HG02610 (cell line): ENCODE measurements at regions not wholly inside any gene's neighbourhood (a gene's known extent, or its start where the extent isn't known, plus 50 kb on each side); places are given as distances from the start of the nearest gene placed in this dataset.

Source experiments
- ATAC-seq: cut with Tn5 transposase; IDR thresholded peaks from one replicate; pipeline ENCODE4 v1.9.1; 2021; ENCODE audit warnings: mild to moderate bottlenecking, moderate library complexity; ENCODE audit not compliant: unreplicated experiment

- ATAC-seq: no peak
Observed at GRCh38 chr15:67892559-67893377, 52.9 kb upstream of the RNU6-1 start.

- ATAC-seq: no peak
Observed at GRCh38 chr15:67895237-67895636, 55.4 kb upstream of the RNU6-1 start.

DNA sequence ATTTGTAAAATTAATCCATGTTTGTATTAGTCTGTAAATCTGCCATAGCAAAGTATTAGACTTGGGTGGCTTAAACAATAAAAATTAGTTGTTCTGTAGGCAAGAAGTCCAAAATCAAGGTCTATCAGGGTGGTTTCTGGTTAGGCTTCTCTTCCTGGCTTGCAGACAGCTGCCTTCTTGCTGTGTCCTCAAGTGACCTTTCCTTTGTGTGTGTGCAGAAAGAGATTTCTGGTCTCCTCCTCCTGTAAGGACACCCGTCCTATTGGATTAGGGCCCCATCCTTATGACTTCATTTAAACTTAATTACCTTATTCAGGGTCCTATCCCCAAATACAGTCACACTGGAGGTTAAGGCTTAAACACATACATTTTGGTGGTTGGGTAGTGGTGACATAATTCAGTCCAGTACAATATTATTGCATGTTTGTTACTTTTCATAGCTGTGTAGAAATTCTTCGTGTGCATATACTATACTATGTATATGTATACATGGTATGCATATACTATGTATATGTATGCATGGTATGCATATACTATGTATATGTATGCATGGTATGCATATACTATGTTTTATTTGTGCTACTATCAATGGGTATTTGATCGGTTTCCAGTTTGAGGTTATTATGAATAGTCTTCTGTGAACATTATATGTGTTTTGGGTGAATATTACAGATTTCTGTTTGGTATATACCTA, 57.9 kb upstream of the RNU6-1 start:
- no peak for ATAC-seq

DNA sequence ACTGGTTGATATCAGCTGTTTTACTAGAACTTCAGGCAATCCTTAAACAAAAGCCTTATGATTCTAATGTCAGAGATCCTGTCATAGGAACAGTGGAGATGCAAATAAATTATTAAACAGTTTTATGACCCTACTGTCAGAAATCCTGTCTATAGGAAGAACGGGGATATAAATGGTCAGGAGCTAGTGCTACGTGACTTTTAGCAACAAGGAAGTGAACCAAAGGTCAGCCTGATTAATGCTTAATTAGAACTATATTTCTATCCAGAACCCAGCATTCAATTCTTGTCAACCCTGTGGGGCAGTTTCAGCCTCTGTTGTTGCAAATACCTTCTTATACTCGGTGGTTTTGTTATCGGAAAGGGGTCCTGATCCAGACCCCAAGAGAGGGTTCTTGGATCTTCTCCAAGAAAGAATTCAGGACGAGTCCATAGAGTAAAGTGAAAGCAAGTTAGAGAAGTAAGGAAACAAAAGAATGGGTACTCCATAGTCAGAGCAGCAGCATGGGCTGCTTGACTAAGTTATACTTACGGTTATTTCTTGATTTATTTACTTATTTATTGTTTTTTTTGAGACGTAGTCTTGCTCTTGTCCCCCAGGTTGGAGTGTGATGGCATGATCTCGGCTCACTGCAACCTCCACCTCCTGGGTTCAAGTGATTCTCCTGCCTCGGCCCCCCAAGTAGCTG, 59.9 kb upstream of the RNU6-1 start:
- ATAC-seq: no peak

- ATAC-seq: no peak
Observed at GRCh38 chr15:67900621-67901147, 60.8 kb upstream of the RNU6-1 start.

- ATAC-seq: no peak
Observed at GRCh38 chr15:67901922-67902321, 62.1 kb upstream of the RNU6-1 start.

GRCh38 chr15:67902579-67903009, 62.7 kb upstream of the RNU6-1 start:
- no peak for ATAC-seq

DNA sequence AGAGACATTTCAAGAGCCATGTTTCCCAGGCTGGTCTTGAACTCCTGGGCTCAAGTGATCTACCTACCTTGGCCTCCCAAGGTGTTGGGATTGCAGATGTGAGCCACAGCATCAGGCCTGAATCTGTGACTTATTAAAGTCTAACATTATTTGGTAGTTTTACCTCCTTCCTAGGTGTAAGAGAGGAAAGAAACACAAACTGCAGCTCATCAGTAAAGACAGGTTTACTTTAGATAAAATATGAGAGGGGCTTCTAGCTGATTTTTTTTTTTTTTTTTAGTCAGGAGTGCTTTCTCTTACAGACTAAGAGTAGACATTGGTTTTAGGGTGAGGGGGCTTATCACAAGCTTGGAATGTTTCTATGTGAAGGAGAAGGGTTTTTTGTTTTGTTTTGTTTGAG, 63.9 kb upstream of the RNU6-1 start:
- no peak for ATAC-seq

DNA sequence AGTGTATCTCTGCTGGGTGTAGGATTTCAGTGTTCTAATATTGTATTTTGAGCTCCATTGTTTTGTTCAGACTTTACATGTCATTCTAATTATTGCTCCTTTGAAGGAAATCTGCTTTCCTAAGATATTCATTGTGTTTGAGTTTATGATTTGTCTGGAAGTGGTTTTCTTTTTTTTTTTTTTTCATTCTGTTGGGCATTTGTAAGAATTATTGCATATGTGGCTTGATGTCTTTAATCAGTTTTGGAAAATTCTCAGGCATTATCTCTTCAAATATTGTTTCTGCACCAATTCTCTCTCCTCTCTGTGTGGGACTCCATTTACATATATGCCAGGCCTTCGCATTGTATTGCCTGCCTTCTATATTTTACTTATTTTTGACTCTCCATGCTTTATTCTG, 65.8 kb upstream of the RNU6-1 start:
- no peak for ATAC-seq

GRCh38 chr15:67906382-67906781, 66.5 kb upstream of the RNU6-1 start:
- no peak for ATAC-seq

DNA sequence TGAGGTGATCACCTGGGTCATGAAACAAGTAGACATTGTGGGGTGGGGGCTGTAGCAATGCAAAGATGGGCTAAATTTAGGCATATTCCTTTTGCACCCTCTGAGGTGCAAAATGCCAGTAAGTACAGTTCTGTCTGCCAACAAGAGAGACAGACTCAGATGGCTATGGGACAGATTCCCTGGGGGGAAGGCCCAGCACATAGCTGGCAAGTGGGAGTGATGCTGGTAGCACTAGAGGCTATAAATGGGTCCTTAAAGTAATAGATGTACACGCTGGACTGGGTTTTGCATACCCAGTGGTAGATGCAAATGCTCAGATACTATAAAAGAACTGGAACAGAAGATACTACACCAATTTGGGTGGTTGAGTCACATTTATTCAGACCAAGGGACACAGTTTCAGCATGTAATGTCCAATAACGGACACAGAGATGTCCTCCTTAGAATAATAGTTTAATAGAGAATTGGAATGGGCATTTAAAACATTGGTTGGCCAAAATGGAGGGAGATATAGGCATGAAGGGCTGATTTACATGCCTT, 67.4 kb upstream of the RNU6-1 start:
- no peak for ATAC-seq

- no peak for ATAC-seq
Observed at GRCh38 chr15:67908756-67909155, 68.9 kb upstream of the RNU6-1 start.

DNA sequence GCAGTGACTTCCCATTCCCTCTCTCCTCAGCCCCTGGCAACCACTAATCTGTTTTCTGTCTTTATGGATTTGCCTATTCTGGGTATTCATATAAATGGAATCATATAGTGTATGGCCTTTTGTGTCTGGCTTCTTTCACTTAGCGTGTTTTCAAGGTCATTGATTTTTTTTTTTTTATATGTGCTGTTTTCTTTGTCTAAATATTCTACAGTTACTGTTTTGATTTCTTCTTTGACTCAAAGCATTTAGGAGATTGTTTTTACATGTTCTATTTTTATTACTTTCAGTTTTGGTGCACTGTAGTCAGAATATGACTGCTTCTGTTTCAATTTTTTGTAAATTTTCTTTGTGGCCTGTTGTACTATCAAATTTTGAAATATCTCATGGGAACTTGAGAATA, 71.9 kb upstream of the RNU6-1 start:
- ATAC-seq: peak; percentile 70

DNA sequence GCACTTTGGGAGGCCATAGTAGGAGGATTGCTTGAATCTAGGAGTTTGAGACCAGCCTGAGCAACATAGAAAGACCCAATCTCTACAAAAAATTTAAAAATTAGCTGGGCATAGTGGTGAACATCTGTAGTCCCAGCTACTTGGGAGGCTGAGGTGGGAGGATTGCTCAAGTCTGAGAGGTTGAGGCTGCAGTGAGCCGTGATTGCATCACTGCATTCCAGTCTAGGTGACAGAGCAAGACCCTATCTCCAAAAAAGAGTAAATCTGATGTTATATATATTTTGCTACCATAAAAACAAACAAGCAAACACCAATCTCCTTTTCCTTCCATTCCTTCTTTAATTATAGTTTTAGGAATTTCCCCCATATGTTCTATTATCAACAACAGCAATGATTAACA, 74.2 kb upstream of the RNU6-1 start:
- no peak for ATAC-seq

DNA sequence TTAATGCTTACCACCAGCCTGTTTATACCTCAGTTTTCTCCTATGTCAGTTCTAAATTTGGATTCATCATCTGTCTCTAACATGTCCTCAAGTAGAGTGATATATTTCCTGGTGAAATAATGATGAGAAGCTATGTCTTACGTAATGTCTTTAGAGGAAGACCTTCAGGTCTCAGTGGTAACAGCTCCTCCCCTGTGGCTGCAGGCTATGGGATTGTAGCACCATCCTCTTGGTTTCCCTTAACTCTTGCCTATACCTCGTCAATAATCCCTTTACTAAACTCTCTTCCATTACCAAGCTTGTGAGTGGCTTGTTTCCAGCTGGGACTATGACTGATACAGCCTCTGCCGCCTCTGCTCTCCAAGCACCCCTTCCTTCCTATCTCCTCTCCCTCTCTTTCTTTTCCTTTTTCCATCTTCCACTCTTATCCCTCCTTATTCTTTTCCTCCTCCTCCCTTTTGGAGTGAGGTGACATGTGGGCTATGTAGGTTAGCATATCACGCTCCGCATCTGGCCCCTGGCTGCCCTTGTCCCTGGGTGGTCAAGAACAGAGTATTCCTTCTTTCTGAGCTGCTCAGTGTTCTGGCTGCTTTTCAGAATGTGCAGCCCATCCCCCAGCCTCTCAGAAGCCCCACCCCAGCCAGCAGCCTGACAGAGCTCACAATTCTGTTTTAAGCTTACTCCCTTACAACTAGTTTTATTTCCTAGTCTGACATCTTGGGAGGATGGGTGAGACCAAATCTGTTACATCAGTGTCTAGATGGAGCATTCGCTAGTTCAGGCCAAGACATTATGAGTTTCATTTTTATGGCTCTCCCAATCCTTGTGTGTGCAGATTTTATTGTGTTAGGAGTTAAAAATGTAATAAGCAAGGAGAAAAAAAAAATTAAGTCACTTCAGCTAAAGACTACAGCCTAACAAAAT, 75.0 kb upstream of the RNU6-1 start:
- no peak for ATAC-seq

- ATAC-seq: no peak
Observed at GRCh38 chr15:67915461-67916374, 75.9 kb upstream of the RNU6-1 start.

GRCh38 chr15:67916565-67916964, 76.7 kb upstream of the RNU6-1 start:
- ATAC-seq: no peak

- ATAC-seq: no peak
Observed at GRCh38 chr15:67917037-67917436, 77.2 kb upstream of the RNU6-1 start.

- no peak for ATAC-seq
Observed at GRCh38 chr15:67917636-67918035, 77.8 kb upstream of the RNU6-1 start.
